D341Med (cell line): ENCODE measurements at regions not wholly inside any gene's neighbourhood (a gene's known extent, or its start where the extent isn't known, plus 50 kb on each side); places are given as distances from the start of the nearest gene placed in this dataset.

Experiments
- DNase-seq: peaks from one replicate; pipeline ENCODE4 v3.0.0; 2012; ENCODE audit warnings: low spot score

- DNase-seq, result no peak
Measured at GRCh38 chr1:14302025-14302424, 296.5 kb upstream of the KAZN start.

- DNase-seq, result no peak
Measured at GRCh38 chr1:14303011-14303410, 295.5 kb upstream of the KAZN start.

DNA sequence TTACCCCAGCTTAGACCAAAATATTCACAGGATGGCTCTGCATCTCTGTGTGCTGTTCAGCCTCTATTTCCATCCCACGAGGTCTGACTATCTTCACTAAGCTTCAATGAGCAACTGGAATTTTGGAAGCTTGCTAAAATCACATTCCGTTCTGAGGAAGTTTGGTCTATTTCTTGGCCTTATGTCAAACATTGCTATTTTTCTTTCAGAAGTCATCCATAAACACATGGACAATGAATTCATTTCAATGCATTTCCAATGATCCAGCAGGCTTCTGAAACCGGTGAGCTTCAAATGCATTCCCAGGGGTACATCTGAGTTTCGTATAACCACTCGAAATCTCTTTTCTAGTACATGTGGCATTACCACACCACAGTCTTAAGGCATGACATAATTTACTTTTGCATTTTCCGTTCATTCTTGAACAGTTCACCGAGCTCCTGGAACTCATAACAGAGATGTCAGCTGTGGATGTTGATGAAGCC, 294.1 kb upstream of the KAZN start:
- DNase-seq, result no peak

GRCh38 chr1:14308460-14308859, 290.0 kb upstream of the KAZN start:
- DNase-seq, result no peak

DNA sequence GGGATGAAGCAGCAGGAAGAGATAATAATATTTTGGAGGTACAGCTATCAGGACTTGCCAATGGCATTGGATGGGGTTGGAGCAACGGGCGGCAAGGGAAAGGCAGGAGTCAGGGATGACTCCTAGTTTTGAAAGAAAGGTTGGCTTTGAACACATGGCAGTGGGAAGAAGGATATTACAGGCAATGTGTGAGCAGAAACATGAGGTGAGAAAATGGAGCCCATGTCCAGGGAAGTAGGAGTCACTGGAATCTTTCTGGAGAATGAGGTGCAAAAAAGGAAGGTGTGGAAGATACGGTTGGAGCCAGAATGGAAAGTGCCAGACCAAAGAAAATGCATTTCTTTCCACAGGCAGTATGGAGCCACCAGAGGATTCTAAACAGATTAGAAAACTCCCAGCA, 288.5 kb upstream of the KAZN start:
- no peak for DNase-seq

DNA sequence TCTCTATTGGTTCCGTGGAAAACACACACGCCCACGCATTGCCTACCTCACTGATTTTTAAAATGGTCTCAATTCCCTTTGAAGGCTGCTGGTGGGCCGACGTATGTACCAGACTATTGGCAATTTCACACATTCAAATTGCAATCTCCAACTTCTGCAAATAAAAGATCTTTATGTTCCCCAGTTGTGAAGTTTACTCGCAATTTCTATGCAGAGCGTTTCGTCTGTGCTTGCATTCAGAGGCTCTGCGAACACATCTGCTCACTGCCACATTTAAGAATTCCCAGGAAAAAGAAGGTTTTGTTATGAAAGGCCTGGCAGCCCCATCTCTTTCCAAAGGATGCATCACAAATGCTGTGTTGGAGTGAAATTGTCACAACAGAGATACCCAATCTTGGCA, 288.0 kb upstream of the KAZN start:
- DNase-seq, result no peak

DNA sequence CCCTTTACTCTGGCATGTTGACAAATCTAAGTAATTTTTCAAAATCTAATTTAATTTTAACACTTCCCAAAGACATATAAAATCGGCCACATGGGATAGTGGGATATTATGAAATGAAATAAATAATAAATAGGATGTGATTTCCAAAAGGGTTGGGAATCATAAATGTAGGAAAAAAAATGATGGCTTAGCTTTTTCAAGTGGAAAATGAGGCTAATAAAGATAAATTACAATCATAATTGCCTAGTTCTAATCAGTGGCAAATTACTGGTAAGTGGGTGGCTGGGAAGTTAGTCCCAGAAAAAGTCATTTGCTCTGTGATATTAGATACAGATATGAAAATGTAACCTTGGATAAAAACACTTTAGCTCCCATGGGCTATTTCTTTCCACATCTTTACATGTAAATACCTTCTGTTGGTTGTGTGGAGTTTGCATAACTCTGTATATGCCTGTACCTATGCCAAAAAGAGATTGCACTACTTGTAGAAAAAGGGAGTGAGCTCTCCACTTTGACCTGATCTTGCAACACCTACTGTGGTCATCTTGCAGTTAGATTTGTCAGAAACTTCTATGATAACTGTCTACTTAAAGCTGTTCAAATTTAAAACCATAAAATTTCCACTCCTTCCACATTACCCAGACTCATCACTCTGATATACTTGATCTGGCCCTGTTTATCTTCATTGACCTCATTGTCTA, 284.6 kb upstream of the KAZN start:
- no peak for DNase-seq

GRCh38 chr1:14318830-14319229, 279.7 kb upstream of the KAZN start:
- no peak for DNase-seq

GRCh38 chr1:14320518-14320917, 278.0 kb upstream of the KAZN start:
- DNase-seq, result no peak

DNA sequence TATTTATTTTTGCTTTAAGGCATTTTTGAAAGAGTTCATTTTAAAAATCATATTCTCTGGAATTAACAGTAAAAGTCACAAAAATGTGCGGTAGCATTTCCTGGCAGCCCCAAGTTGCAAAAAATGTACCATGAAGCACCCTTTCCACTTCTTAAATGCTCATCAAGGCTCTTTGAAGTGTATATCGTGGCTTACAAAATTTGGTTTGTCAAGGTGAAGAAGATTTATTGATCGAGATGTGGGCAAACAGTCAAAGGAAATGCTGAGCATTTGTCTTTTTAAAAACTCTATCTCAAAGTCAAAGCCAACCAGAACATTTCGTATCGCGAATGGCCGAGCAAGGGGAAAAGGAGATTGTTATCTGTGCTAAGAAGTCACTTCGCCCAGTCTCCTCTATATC, 277.5 kb upstream of the KAZN start:
- no peak for DNase-seq

DNA sequence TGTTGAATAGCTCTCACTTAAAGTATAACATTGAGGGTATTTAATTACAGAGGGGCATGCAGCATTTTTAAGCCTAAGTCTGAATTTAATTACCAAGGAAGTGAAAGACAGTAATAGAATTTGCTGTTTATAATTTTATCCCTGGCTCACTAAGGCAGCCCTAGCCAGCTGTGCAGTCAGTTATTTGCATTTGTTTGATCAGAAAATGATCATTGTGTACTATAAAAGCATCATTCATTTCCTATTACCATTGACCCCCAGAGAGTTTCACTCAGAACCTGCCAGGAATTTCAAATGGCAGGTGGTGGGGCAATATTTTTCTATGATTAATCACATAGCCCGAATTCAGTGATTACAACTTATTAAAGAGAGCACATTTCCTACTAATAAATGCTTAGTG, 277.1 kb upstream of the KAZN start:
- DNase-seq, result no peak

GRCh38 chr1:14323568-14324247, 274.8 kb upstream of the KAZN start:
- no peak for DNase-seq

GRCh38 chr1:14324248-14324630, 274.2 kb upstream of the KAZN start:
- DNase-seq, result no peak

DNA sequence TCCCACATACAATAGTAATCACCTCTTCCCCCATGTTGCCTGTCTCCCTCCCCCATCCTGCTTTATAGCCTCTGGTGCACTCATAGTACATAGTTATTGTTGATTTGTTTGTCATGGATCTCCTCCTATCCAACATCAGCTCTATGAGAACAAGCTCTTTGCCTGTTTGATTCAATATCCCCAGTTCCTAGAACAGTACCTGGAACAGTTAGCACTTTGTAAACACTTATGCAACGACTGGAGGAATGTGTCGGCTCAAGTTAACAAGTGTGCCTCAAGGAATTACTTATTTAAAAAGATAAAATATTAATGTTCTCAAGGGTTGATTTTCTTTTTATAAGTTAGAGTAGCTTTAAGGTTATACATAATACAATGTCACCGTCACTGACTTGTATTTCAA, 271.6 kb upstream of the KAZN start:
- no peak for DNase-seq

- no peak for DNase-seq
Measured at GRCh38 chr1:14328685-14329084, 269.8 kb upstream of the KAZN start.

GRCh38 chr1:14332158-14332557, 266.3 kb upstream of the KAZN start:
- no peak for DNase-seq

GRCh38 chr1:14334336-14335176, 263.9 kb upstream of the KAZN start:
- DNase-seq, result no peak

DNA sequence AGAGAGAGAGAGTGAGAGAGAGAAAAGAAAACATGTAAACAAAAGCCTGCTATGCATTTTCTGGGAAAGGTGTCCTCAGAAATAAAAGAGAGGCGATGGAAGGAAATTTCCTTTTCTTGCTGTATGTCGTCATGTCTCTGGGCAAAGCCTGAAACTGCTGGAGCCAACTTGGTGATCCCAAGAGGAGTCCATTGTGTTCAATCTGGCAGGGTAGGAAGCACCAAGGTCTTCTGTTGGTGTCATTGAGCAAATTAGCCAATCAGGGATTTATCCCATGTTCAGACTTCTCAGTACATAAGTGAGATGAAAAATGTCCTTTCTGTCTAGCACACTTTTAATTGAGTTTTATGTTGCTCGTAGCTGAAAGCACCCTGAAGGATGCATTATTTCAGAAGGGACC, 260.0 kb upstream of the KAZN start:
- DNase-seq, result no peak

DNA sequence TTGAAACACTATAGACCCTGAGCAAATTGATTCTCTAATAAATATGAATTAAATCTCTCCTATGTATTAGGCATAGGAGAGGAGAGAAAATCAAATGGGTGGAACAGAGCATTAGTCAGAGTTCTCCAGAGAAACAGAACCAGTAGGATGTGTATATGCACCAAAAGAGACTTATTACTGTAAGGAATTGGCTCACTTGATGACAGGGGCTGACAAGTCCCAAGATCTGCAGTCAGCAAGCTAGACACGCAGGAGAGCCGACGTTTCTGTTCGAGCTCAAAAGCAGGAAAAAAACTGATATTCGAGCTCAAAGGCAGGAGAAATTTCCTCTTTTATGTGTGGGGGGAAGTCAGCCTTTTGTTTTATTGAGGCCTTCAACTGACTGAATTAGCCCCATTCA, 259.2 kb upstream of the KAZN start:
- DNase-seq, result no peak

- no peak for DNase-seq
Measured at GRCh38 chr1:14340002-14340785, 258.3 kb upstream of the KAZN start.

DNA sequence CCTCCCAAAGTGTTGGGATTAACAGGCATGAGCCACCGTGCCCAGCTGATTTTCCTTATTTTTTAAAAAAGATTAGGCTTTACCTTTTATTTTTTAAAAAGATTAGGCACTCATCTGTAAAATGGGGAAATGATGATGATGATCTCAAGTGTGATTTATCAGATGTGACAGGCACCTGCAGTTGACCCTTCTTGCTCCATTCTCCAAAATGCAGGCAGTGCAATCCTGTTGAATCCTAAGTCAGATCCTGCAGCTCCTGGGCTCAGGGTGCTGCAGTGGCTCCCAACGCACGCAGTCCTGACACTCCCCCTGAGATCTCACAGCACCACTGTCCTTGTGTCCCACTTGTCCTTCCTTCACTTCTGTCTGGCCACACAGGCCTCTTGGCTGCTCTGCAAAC, 257.3 kb upstream of the KAZN start:
- no peak for DNase-seq

DNA sequence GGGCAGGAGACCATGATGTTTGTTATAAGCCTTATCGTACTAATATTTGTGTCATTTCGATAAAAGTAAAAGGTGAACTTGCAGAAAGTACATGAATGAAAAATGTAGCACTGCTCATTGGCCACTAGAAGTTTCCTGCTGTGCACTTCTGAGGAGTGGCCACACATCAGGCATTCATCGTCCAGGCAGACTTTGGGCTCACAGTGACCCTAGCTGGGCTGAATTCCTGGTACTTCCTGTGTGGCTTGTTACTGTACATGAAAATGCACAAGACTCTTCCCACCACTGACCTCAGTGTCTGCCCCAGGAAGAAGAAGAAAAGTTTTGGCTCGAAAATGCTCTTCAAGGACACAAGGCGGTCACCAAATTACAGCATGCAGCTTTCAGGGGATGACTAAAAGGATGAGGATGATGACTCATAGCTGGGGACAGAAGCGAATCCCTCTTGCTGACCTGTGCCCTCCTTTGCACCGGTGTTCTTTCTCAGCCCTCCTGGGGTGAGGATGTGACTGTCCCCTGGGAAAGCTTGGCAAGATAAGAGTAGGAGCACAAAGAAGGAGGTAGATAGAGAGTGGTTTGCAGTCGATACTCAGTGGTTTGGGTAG, 252.4 kb upstream of the KAZN start:
- no peak for DNase-seq
